K562 (cell line): ENCODE measurements at regions not wholly inside any gene's neighbourhood (a gene's known extent, or its start where the extent isn't known, plus 50 kb on each side); places are given as distances from the start of the nearest gene placed in this dataset.

Experiments
- BHLHE40 ChIP-seq: IDR thresholded peaks from 2 replicates; pipeline ENCODE4 v1.6.1; 2011; ENCODE audit warnings: low read length, improper control_type of control experiment
- CBX3 ChIP-seq, 2 experiments: IDR thresholded peaks; 1 replicate in 1 of 2; 2 replicates in 1 of 2; pipeline ENCODE4 v1.6.1; 2012; ENCODE audit warnings: inconsistent platforms in 2 of 2, low read length in 2 of 2, borderline replicate concordance in 1 of 2, control low read depth in 1 of 2
- DIDO1 ChIP-seq: fragments of 450-650 bp; IDR thresholded peaks from 2 replicates; pipeline ENCODE4 v1.6.1; 2016; ENCODE audit warnings: low read depth, missing biosample characterization, missing genetic modification characterization
- FOXA1 ChIP-seq: fragments of 450-650 bp; IDR thresholded peaks from 2 replicates; pipeline ENCODE4 v1.6.1; 2016; ENCODE audit warnings: mild to moderate bottlenecking, borderline replicate concordance
- HNRNPLL ChIP-seq: fragments of 200-400 bp; formaldehyde crosslinking; IDR thresholded peaks from 2 replicates; pipeline ENCODE4 v1.6.1; 2017; ENCODE audit warnings: low read length, low read depth, mild to moderate bottlenecking; ENCODE audit not compliant: poor library complexity, severe bottlenecking
- MXI1 ChIP-seq: IDR thresholded peaks from 2 replicates; pipeline ENCODE4 v1.6.1; 2011; ENCODE audit warnings: low read depth, mild to moderate bottlenecking, improper control_type of control experiment, low read length
- POLR2A ChIP-seq: fragments of 450-650 bp; conservative IDR thresholded peaks from 2 replicates; pipeline ENCODE4 v1.6.1; 2016
- RFX5 ChIP-seq: IDR thresholded peaks from 2 replicates; pipeline ENCODE4 v1.6.1; 2011; ENCODE audit warnings: low read depth, mild to moderate bottlenecking, improper control_type of control experiment, low read length
- ZFP30 ChIP-seq: fragments of 250-450 bp; sonication (Bioruptor Pico); IDR thresholded peaks from 2 replicates; pipeline ENCODE4 v1.8.0; 2022; ENCODE audit warnings: moderate library complexity, mild to moderate bottlenecking, inconsistent platforms, borderline replicate concordance
- ZFX ChIP-seq: sonication (generic); formaldehyde crosslinking; IDR thresholded peaks from 2 replicates; pipeline ENCODE4 v1.8.0; 2022; ENCODE audit warnings: mild to moderate bottlenecking, missing genetic modification reagents, moderate library complexity
- TF ChIP-seq, protein P1 (sequence below), 3 experiments: IDR thresholded peaks in 2 of 3; conservative IDR thresholded peaks in 1 of 3; 2 replicates each; pipeline ENCODE4 v1.5.1; 2011 to 2012; ENCODE audit warnings: low read length in 3 of 3, mild to moderate bottlenecking in 3 of 3, control low read depth in 2 of 3, improper control_type of control experiment in 1 of 3, inconsistent platforms in 1 of 3, low read depth in 1 of 3, mixed read lengths in 1 of 3, moderate library complexity in 1 of 3; ENCODE audit not compliant: insufficient read depth in 2 of 3
- TF ChIP-seq, protein P2 (sequence below), 2 experiments: fragments of 450-650 bp; formaldehyde crosslinking in 1 of 2; IDR thresholded peaks; 2 replicates each; pipeline versions ENCODE4 v1.4.0 to v1.6.1; 2014 to 2020; ENCODE audit warnings: mild to moderate bottlenecking in 2 of 2, borderline replicate concordance in 1 of 2, low read depth in 1 of 2

DNA sequence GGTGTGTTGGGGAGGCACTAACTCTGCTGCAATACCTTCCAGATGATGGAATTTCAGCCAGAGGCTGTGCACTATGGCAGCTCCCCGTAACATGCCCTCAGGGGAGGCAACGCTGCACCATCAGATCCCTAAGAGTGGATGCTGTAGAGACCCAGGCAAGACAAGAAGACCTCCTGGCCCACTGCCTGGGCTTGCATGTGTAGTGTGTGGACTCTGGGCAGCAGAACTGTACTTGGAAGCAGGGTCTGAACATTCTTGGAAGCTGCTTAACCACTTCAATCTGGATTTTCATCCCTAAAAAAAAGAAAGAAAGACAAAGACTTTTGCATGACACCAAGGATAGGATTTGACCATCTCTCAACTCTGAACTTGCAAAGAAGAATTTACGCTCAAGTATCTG, 297.5 kb upstream of the NRP1 start:
- no peak for TF ChIP-seq CBX3 (IDR thresholded peaks at IDR 0.05; ENCODE audit: borderline replicate concordance in 1 of 2, low read length in 2 of 2)
- no peak for TF ChIP-seq ZFP30 (CRISPR knock-in tag)
- TF ChIP-seq DIDO1 (tag): no peak
- TF ChIP-seq, protein P1, sequence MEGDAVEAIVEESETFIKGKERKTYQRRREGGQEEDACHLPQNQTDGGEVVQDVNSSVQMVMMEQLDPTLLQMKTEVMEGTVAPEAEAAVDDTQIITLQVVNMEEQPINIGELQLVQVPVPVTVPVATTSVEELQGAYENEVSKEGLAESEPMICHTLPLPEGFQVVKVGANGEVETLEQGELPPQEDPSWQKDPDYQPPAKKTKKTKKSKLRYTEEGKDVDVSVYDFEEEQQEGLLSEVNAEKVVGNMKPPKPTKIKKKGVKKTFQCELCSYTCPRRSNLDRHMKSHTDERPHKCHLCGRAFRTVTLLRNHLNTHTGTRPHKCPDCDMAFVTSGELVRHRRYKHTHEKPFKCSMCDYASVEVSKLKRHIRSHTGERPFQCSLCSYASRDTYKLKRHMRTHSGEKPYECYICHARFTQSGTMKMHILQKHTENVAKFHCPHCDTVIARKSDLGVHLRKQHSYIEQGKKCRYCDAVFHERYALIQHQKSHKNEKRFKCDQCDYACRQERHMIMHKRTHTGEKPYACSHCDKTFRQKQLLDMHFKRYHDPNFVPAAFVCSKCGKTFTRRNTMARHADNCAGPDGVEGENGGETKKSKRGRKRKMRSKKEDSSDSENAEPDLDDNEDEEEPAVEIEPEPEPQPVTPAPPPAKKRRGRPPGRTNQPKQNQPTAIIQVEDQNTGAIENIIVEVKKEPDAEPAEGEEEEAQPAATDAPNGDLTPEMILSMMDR (IDR thresholded peaks at IDR 0.05 in 2 of 3, conservative IDR thresholded peaks at IDR 0.05 in 1 of 3; ENCODE audit: insufficient read depth in 2 of 3, low read depth in 1 of 3, low read length in 3 of 3): no peak
- TF ChIP-seq BHLHE40: no peak
- TF ChIP-seq, protein P2, sequence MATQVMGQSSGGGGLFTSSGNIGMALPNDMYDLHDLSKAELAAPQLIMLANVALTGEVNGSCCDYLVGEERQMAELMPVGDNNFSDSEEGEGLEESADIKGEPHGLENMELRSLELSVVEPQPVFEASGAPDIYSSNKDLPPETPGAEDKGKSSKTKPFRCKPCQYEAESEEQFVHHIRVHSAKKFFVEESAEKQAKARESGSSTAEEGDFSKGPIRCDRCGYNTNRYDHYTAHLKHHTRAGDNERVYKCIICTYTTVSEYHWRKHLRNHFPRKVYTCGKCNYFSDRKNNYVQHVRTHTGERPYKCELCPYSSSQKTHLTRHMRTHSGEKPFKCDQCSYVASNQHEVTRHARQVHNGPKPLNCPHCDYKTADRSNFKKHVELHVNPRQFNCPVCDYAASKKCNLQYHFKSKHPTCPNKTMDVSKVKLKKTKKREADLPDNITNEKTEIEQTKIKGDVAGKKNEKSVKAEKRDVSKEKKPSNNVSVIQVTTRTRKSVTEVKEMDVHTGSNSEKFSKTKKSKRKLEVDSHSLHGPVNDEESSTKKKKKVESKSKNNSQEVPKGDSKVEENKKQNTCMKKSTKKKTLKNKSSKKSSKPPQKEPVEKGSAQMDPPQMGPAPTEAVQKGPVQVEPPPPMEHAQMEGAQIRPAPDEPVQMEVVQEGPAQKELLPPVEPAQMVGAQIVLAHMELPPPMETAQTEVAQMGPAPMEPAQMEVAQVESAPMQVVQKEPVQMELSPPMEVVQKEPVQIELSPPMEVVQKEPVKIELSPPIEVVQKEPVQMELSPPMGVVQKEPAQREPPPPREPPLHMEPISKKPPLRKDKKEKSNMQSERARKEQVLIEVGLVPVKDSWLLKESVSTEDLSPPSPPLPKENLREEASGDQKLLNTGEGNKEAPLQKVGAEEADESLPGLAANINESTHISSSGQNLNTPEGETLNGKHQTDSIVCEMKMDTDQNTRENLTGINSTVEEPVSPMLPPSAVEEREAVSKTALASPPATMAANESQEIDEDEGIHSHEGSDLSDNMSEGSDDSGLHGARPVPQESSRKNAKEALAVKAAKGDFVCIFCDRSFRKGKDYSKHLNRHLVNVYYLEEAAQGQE (IDR thresholded peaks at IDR 0.05; ENCODE audit: borderline replicate concordance): no peak
- TF ChIP-seq, protein P2 (CRISPR knock-in tag; IDR thresholded peaks at IDR 0.05; ENCODE audit: low read depth): no peak
- no peak for TF ChIP-seq MXI1
- TF ChIP-seq POLR2A: no peak
- no peak for TF ChIP-seq FOXA1
- no peak for TF ChIP-seq RFX5
- TF ChIP-seq ZFX (CRISPR knock-in tag): no peak
- no peak for TF ChIP-seq HNRNPLL
